ENCODE measurements at regions not wholly inside any gene's neighbourhood (a gene's known extent, or its start where the extent isn't known, plus 50 kb on each side); places are given as distances from the start of the nearest gene placed in this dataset.

- no peak for TF ChIP-seq GATA3 (IDR thresholded peaks at IDR 0.05; ENCODE audit: low read depth, low read length)
- TF ChIP-seq GATA2 (IDR thresholded peaks at IDR 0.05; ENCODE audit: low read depth, low read length), result no peak
Measured at GRCh38 chrX:10697616-10698317, 77.4 kb upstream of the MID1 start.

Measured in SH-SY5Y (cell line).